ENCODE measurements at regions not wholly inside any gene's neighbourhood (a gene's known extent, or its start where the extent isn't known, plus 50 kb on each side); places are given as distances from the start of the nearest gene placed in this dataset.

- TF ChIP-seq MEF2A (IDR thresholded peaks at IDR 0.05; ENCODE audit: control insufficient read depth, low read depth, low read length) (no peak), ZBED1 (IDR thresholded peaks at IDR 0.05) (no peak), MTA2 (IDR thresholded peaks at IDR 0.05; ENCODE audit: low read depth) (no peak), NFXL1 (CRISPR knock-in tag; IDR thresholded peaks at IDR 0.05) (no peak), RAD21 (CRISPR knock-in tag; conservative IDR thresholded peaks at IDR 0.05 in 1 of 2, IDR thresholded peaks at IDR 0.05 in 1 of 2) (no peak), ZNF609 (CRISPR knock-in tag; IDR thresholded peaks at IDR 0.05; ENCODE audit: borderline replicate concordance) (no peak), SUPT5H (IDR thresholded peaks at IDR 0.05) (no peak), ZNF224 (CRISPR knock-in tag; IDR thresholded peaks at IDR 0.05) (no peak), GATAD2A (IDR thresholded peaks at IDR 0.05) (no peak)
Observed at GRCh38 chr9:82584349-82584863, 478.5 kb downstream of the RASEF start (continued).

Data from K562 (cell line).